GM23248 (cell line): ENCODE measurements at regions not wholly inside any gene's neighbourhood (a gene's known extent, or its start where the extent isn't known, plus 50 kb on each side); places are given as distances from the start of the nearest gene placed in this dataset.
A peak's percentile ranks its signal among the peaks of the same experiment; 100 is the strongest.

Experiments used
- DNase-seq: peaks from one replicate; pipeline ENCODE4 v3.0.0-alpha.2; 2015
- H2AFZ ChIP-seq: fragments of 200-600 bp; sonication (generic); 2 replicates; pipeline ENCODE4 v1.6.1; 2016; ENCODE audit warnings: antibody characterized with exemption
- H3F3A ChIP-seq: fragments of 200-600 bp; sonication (generic); 2 replicates; pipeline ENCODE4 v1.6.1; 2016; ENCODE audit warnings: mild to moderate bottlenecking, antibody characterized with exemption, mixed run types; ENCODE audit not compliant: insufficient read depth
- H3K27ac ChIP-seq: fragments of 200-600 bp; sonication (generic); 2 replicates; pipeline ENCODE4 v1.5.1; 2016; ENCODE audit warnings: mild to moderate bottlenecking
- H3K27me3 ChIP-seq: fragments of 200-600 bp; sonication (generic); replicated peaks from 2 replicates; pipeline ENCODE4 v1.6.1; 2016; ENCODE audit warnings: mild to moderate bottlenecking; ENCODE audit not compliant: insufficient read depth
- H3K36me3 ChIP-seq: fragments of 200-600 bp; sonication (generic); 2 replicates; pipeline ENCODE4 v1.6.1; 2016; ENCODE audit warnings: low read depth, mild to moderate bottlenecking
- H3K4me1 ChIP-seq: fragments of 200-600 bp; sonication (generic); 2 replicates; pipeline ENCODE4 v1.6.1; 2016; ENCODE audit warnings: mild to moderate bottlenecking; ENCODE audit not compliant: insufficient read depth
- H3K4me2 ChIP-seq: fragments of 200-600 bp; sonication (generic); one replicate; pipeline ENCODE4 v1.6.1; 2016; ENCODE audit warnings: mild to moderate bottlenecking; ENCODE audit not compliant: unreplicated experiment
- H3K4me3 ChIP-seq: fragments of 200-600 bp; sonication (generic); 2 replicates; pipeline ENCODE4 v1.5.1; 2016; ENCODE audit warnings: mild to moderate bottlenecking
- H3K79me2 ChIP-seq: fragments of 200-600 bp; sonication (generic); 2 replicates; pipeline ENCODE4 v1.6.1; 2016; ENCODE audit warnings: mild to moderate bottlenecking; ENCODE audit not compliant: insufficient read depth
- H3K9ac ChIP-seq: fragments of 200-600 bp; sonication (generic); 2 replicates; pipeline ENCODE4 v1.6.1; 2016; ENCODE audit warnings: mild to moderate bottlenecking
- H3K9me2 ChIP-seq: fragments of 200-600 bp; sonication (generic); 2 replicates; pipeline ENCODE4 v1.6.1; 2016; ENCODE audit warnings: mixed run types, mild to moderate bottlenecking, moderate library complexity; ENCODE audit not compliant: insufficient read depth
- H3K9me3 ChIP-seq: fragments of 200-600 bp; sonication (generic); one replicate; pipeline ENCODE4 v1.6.1; 2017; ENCODE audit warnings: low read depth
- H4K20me1 ChIP-seq: fragments of 200-600 bp; sonication (generic); 2 replicates; pipeline ENCODE4 v1.6.0; 2016; ENCODE audit not compliant: insufficient read depth
- EZH2 ChIP-seq: fragments of 200-600 bp; sonication (generic); IDR thresholded peaks from 2 replicates; pipeline ENCODE4 v1.6.1; 2018; ENCODE audit warnings: antibody characterized with exemption, mild to moderate bottlenecking; ENCODE audit not compliant: insufficient read depth, poor library complexity, severe bottlenecking
- EZH2phosphoT487 ChIP-seq: fragments of 200-600 bp; sonication (generic); IDR thresholded peaks from 2 replicates; pipeline ENCODE4 v1.6.1; 2018; ENCODE audit warnings: antibody characterized with exemption, moderate library complexity, mild to moderate bottlenecking, low read depth; ENCODE audit not compliant: insufficient read depth
- WGBS, 2 experiments: methylation state at CpG; one replicate each; pipeline ENCODE4 v1.1.6; 2015 to 2017; ENCODE audit warnings: low lambda C conversion rate in 2 of 2, low coverage in 1 of 2; ENCODE audit errors: missing lambda C conversion rate in 2 of 2; 5-methylcytosine and 5-hydroxymethylcytosine counted together
- in situ Hi-C: fragments of 300-500 bp; cut with MboI; formaldehyde crosslinking; loops from 2 replicates; pipeline ENCODE4 v1.15.0; 2020

DNA sequence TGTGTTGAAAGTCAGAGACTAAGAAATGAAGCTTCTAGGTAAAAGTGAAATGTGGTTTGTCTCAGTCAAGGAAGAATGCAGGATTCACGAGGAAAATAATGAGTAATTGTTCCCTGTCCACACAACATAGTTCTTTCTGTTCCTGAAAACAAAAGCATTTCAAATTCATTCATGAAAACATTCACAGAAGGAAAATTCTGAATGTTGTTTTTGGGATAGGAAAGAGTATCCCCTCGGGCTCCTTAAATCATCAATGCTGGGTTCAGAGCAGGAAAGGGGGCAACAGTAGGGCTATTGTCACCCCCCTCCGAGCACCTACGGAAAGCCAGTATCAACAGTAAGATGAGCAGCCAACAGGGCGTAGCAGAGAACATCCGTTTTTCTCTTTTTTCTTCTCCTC is 769.9 kb upstream of the ADAMTS16 start:
- 51 to 56% methylated on average over 6 of the region's 6 CpGs for WGBS, 2 experiments

DNA sequence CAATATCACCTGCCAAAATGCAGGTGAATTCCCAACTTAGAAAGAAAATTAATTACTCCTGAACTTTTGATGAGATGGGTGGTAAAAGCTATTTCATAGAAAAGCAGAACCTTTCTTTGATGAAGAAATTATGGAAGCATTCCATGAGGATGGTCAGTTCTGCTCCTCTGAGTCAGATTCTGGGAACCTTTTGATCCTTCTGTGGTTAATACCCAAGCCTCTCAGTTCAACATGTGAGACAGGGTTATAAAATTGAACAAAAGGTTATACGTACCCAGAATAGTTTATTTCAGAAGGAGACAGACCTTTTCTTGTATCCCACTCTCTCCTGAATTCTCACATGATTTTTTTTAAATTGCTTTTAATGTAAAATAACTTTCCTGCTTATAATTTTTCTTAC is 767.6 kb upstream of the ADAMTS16 start:
- no peak overlapping the region for H3K4me3 ChIP-seq
- 57 to 63% methylated on average over 1 of the region's 1 CpG for WGBS, 2 experiments
- H4K20me1 ChIP-seq = no peaks in the 10 kb centered on the region
- TF ChIP-seq EZH2 (no peak), EZH2phosphoT487 (no peak)
- no peak for DNase-seq
- no peak overlapping the region for H3K4me2 ChIP-seq
- no peaks in the 10 kb centered on the region for H3K79me2 ChIP-seq
- H3K36me3 ChIP-seq = no peaks in the 10 kb centered on the region
- H3K9me2 ChIP-seq = no peaks in the 10 kb centered on the region
- in situ Hi-C loops = no loop called here
- no peak overlapping the region for H3K9ac ChIP-seq
- no peaks in the 10 kb centered on the region for H3K9me3 ChIP-seq
- no peaks in the 10 kb centered on the region for H3K27me3 ChIP-seq
- no peak overlapping the region for H3K27ac ChIP-seq
- H2AFZ ChIP-seq = no peak overlapping the region
- H3K4me1 ChIP-seq = no peaks in the 10 kb centered on the region
- no peaks in the 10 kb centered on the region for H3F3A ChIP-seq

More for the DNA sequence above, 769.9 kb upstream of the ADAMTS16 start:
- no peak overlapping the region for H3K4me3 ChIP-seq
- TF ChIP-seq EZH2phosphoT487 (no peak), EZH2 (no peak)
- H3K9me2 ChIP-seq = no peaks in the 10 kb centered on the region
- in situ Hi-C loops = no loop called here
- H3K4me2 ChIP-seq = no peak overlapping the region
- no peak for DNase-seq
- no peak overlapping the region for H3K9ac ChIP-seq
- no peaks in the 10 kb centered on the region for H3K36me3 ChIP-seq
- no peaks in the 10 kb centered on the region for H3K27me3 ChIP-seq
- no peaks in the 10 kb centered on the region for H3K79me2 ChIP-seq
- no peak overlapping the region for H2AFZ ChIP-seq
- no peaks in the 10 kb centered on the region for H4K20me1 ChIP-seq
- H3K4me1 ChIP-seq = no peaks in the 10 kb centered on the region
- H3K27ac ChIP-seq = no peak overlapping the region
- no peaks in the 10 kb centered on the region for H3K9me3 ChIP-seq
- no peaks in the 10 kb centered on the region for H3F3A ChIP-seq

DNA sequence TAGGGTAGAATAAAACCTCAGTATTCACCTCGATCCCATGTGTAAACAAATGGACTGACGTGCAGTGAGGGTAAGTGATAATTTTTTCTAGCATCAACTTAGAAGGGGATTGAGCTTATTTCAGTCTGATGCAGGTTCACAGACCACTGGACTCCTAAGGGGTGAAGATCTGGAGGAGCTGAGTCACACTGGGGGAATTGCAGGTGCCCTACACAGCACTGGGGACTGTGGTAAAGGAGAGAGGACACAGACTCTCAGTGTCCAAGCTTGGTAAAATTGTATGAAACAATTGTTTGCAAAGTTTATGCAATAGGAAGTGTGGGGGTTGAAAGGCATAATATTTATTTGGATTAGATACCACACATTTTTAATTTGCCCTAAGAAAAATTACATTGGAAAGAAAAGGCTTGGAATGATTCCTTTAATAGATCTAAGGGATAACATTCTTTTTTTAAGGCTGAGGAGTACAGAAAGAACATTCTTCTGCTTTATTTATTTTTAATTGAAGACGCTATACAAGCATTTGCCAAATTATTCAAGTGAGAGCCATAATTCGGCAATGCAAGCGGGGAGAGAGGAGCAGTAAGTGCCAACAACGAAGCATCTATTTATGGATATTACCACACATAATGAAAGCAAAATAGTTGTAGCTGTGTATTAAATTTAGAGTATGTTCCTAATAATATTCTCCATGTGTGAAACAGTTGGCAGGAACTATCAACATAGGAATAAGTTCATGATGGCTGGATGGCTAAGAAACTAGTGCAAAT is 766.9 kb upstream of the ADAMTS16 start:
- Histone ChIP-seq H3K4me2 (no peak overlapping the region), H4K20me1 (no peaks in the 10 kb centered on the region), H3K4me1 (no peaks in the 10 kb centered on the region), H3K4me3 (no peak overlapping the region), H3K36me3 (no peaks in the 10 kb centered on the region), H3K9me3 (no peaks in the 10 kb centered on the region), H3K9ac (no peak overlapping the region), H3K9me2 (no peaks in the 10 kb centered on the region), H3K27me3 (no peaks in the 10 kb centered on the region), H3F3A (no peaks in the 10 kb centered on the region), H2AFZ (no peak overlapping the region), H3K27ac (no peak overlapping the region), H3K79me2 (no peaks in the 10 kb centered on the region)
- in situ Hi-C loops = no loop called here
- no peak for DNase-seq
- no peak for TF ChIP-seq EZH2
- WGBS, 2 experiments = 38 to 41% methylated on average over 6 of the region's 6 CpGs

DNA sequence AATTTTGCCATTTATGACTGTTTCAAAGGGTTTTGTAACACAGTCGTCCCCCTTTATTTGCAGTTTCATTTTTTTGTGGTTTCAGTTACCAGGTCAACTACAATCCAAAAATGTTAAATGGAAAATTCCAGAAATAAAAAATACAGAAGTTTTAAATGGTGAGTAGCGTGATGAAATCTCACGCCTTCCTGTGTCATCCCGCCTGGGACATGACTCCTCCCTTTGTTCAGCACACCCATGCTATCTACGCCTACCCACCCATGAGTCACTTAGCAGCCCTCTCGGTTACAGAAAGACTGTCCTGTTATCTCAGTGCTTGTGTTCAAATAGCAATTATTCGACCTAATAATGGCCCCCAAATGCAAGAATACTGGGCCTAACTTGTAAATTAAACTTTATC is 765.3 kb upstream of the ADAMTS16 start:
- 2 to 4% methylated on average over 7 of the region's 7 CpGs for WGBS, 2 experiments
- Histone ChIP-seq H3K27ac (no peak overlapping the region), H2AFZ (no peak overlapping the region), H3K36me3 (no peaks in the 10 kb centered on the region), H3K27me3 (no peaks in the 10 kb centered on the region), H3K4me1 (no peaks in the 10 kb centered on the region), H3K9me3 (no peaks in the 10 kb centered on the region), H3K9ac (no peak overlapping the region), H3K79me2 (no peaks in the 10 kb centered on the region), H3K4me3 (no peak overlapping the region; the same call in 1 of the 2 replicates), H3K4me2 (no peak overlapping the region), H4K20me1 (no peaks in the 10 kb centered on the region), H3F3A (no peaks in the 10 kb centered on the region), H3K9me2 (no peaks in the 10 kb centered on the region)
- in situ Hi-C loops = no loop called here
- peak; percentile 70 for DNase-seq
- TF ChIP-seq EZH2 (no peak), EZH2phosphoT487 (no peak)

DNA sequence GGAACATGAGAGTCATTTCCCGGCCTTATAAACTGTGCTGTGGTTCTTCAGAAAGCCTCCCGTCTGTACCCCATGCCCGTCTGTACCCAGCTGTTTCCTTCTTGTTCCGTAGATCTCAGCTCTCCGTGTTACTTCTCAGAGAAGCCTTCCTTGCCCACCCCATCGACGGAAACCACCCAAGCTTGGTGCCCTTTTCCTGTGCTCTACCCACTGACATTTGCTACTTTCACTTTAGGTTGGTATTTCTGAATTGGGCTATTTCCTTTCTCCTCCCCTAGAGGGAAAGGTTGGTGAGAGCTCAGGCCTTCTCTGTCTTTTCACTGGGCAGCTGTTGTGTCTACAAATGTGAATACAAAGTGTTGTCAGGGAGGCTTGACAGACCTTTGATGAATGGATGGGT is 764.5 kb upstream of the ADAMTS16 start:
- TF ChIP-seq EZH2 (no peak), EZH2phosphoT487 (no peak)
- 66 to 73% methylated on average over 7 of the region's 7 CpGs for WGBS, 2 experiments
- no peaks in the 10 kb centered on the region for H3F3A ChIP-seq
- H3K27ac ChIP-seq = no peak overlapping the region
- no peaks in the 10 kb centered on the region for H4K20me1 ChIP-seq
- no peaks in the 10 kb centered on the region for H3K4me1 ChIP-seq
- no peaks in the 10 kb centered on the region for H3K79me2 ChIP-seq
- in situ Hi-C loops = no loop called here
- no peaks in the 10 kb centered on the region for H3K9me3 ChIP-seq
- H3K9me2 ChIP-seq = no peaks in the 10 kb centered on the region
- H3K36me3 ChIP-seq = no peaks in the 10 kb centered on the region
- no peak overlapping the region for H2AFZ ChIP-seq
- H3K9ac ChIP-seq = no peak overlapping the region
- H3K27me3 ChIP-seq = no peaks in the 10 kb centered on the region
- no peak overlapping the region for H3K4me2 ChIP-seq
- DNase-seq = no peak
- H3K4me3 ChIP-seq = no peak overlapping the region
